Tibial artery (tissue), 4 donors: ENCODE measurements at regions not wholly inside any gene's neighbourhood (a gene's known extent, or its start where the extent isn't known, plus 50 kb on each side); places are given as distances from the start of the nearest gene placed in this dataset.

Experiments
- DNase-seq, 2 donors: peaks; one replicate each; pipeline ENCODE4 v3.0.0-alpha.2; 2019
- H3K27ac ChIP-seq, 2 donors: fragments of 200-600 bp; sonication (generic) in 1 of 2; 1 replicate in 1 of 2; 2 replicates in 1 of 2; pipeline ENCODE4 v1.5.1; 2018 to 2019; ENCODE audit warnings: mild to moderate bottlenecking in 1 of 2
- H3K27me3 ChIP-seq, 2 donors: fragments of 200-600 bp; sonication (generic) in 1 of 2; one replicate each; pipeline versions ENCODE4 v1.5.1 to v1.6.0; 2016 to 2019
- H3K36me3 ChIP-seq, 3 donors: fragments of 200-600 bp; sonication (generic) in 2 of 3; one replicate each; pipeline ENCODE4 v1.5.1; 2016 to 2019; ENCODE audit warnings: mild to moderate bottlenecking in 2 of 3
- H3K4me1 ChIP-seq, 4 donors: fragments of 200-600 bp; sonication (generic) in 2 of 4; 1 replicate in 3 of 4; 2 replicates in 1 of 4; pipeline ENCODE4 v1.5.1; 2016 to 2019
- H3K4me3 ChIP-seq, 2 donors: fragments of 200-600 bp; sonication (generic) in 1 of 2; 1 replicate in 1 of 2; 2 replicates in 1 of 2; pipeline ENCODE4 v1.5.1; 2018 to 2019; ENCODE audit warnings: mild to moderate bottlenecking in 2 of 2
- H3K9me3 ChIP-seq, 3 donors: fragments of 200-600 bp; sonication (generic) in 1 of 3; one replicate each; pipeline ENCODE4 v1.5.1; 2016 to 2019
- intact Hi-C: fragments of 100-400 bp; cut with DNase I; formaldehyde crosslinking; loops from one replicate; pipeline ENCODE4 v1.15.0; 2023; ENCODE audit warnings: low total_unique reads
- TF ChIP-seq, protein P1 (sequence below), 2 experiments: fragments of 200-600 bp in 1 of 2; fragments of 450-650 bp in 1 of 2; IDR thresholded peaks; one replicate each; pipeline ENCODE4 v1.5.1; 2017 to 2019; ENCODE audit warnings: antibody characterized with exemption in 2 of 2, mild to moderate bottlenecking in 1 of 2, moderate library complexity in 1 of 2

DNA sequence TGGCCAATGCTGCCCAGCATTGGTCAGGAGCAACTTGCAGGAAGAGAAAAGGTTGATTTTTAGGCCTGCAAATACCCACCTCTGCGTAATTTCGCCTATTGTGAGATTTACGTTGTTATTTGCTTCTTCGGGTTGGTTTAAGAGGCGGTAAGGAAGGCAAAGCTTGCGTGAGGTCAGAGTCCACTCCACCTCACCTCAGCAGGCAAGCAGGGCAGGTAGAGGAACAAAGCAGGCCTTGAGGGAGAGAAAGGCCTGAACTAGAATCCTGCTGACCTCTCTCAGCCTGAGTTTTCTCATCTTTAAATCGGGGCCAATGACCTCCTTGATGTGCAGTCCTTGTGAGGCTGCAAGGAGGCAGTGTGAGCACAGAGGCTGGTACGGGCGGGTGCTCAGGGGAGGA lies 239.1 kb downstream of the CDC5L start:
- H3K9me3 ChIP-seq = no peaks in the 10 kb centered on the region
- H3K36me3 ChIP-seq = no peaks in the 10 kb centered on the region
- TF ChIP-seq, protein P1, sequence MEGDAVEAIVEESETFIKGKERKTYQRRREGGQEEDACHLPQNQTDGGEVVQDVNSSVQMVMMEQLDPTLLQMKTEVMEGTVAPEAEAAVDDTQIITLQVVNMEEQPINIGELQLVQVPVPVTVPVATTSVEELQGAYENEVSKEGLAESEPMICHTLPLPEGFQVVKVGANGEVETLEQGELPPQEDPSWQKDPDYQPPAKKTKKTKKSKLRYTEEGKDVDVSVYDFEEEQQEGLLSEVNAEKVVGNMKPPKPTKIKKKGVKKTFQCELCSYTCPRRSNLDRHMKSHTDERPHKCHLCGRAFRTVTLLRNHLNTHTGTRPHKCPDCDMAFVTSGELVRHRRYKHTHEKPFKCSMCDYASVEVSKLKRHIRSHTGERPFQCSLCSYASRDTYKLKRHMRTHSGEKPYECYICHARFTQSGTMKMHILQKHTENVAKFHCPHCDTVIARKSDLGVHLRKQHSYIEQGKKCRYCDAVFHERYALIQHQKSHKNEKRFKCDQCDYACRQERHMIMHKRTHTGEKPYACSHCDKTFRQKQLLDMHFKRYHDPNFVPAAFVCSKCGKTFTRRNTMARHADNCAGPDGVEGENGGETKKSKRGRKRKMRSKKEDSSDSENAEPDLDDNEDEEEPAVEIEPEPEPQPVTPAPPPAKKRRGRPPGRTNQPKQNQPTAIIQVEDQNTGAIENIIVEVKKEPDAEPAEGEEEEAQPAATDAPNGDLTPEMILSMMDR (IDR thresholded peaks at IDR 0.05) = no peak
- H3K27ac ChIP-seq = no peak overlapping the region
- no peak overlapping the region for H3K4me3 ChIP-seq
- intact Hi-C loops = no loop called here
- DNase-seq = no peak
- H3K27me3 ChIP-seq = peaks cover 0 to 29% of the 10 kb centered on the region in 2 donors
- no peaks in the 10 kb centered on the region for H3K4me1 ChIP-seq

DNA sequence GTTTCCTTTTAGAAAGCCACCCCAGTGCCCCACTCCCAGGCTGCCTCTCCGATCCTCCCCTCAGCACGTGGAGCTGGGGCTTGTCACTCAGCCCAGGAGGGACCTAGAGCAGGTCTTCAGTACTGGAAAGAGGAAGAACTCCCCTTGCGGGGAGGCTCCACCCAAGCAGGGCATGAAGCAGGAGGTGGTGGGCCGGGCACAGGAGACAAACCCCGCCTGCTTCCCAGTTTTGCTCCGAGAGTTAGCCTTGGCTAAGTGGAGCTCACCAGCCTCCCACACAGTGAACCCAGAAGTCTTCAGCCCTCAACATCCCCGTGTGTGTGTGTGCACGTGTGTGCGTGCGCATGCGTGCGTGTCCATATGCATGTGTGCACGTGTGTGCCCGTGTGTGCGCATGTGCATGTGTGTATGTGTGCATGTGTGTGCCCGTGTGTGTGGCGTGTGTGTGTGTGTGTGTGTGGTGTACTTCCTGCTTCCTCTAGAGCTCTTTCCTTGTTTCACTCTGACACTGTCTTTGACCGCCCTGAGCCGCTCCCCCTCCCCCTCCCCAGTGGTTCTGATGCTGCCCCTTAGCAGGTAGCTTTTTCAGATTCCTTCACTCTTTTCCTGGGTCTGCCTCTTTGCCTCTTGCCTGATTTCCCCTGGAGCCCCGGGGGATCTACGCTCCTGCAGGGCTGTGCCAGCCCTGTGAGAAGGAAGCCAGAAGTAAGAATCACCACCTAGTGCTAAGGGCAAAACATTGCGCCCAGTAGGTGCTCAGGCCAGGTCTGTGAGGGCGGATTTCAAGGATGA lies 239.8 kb downstream of the CDC5L start:
- intact Hi-C loops = no loop called here
- TF ChIP-seq, protein P1 (IDR thresholded peaks at IDR 0.05) = no peak
- Histone ChIP-seq H3K4me3 (no peak overlapping the region), H3K36me3 (no peaks in the 10 kb centered on the region), H3K27ac (no peak overlapping the region), H3K4me1 (no peaks in the 10 kb centered on the region), H3K27me3 (peaks cover 0 to 29% of the 10 kb centered on the region in 2 donors), H3K9me3 (no peaks in the 10 kb centered on the region)
- peak; percentile 51 to 66 for DNase-seq

DNA sequence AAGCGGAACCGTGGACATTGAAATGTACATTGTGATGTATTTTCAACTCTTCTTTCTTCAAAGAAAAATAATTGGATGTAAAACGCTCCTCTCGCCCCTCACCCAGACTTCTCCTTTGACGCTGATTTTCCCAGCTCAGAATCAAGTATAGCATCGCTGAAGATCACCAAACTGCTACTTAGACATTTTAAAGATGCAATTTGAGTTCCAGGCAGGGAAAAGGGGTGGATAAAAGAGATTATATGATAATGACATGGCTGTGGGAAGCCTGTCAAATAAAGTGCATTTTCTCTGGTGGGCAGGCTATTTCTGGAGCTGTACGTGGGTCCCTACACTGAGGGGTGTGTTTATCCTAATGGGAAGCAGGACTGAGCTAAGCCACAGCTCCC lies 240.4 kb downstream of the CDC5L start:
- Histone ChIP-seq H3K4me1 (no peaks in the 10 kb centered on the region), H3K36me3 (no peaks in the 10 kb centered on the region), H3K27me3 (peaks cover 0 to 29% of the 10 kb centered on the region in 2 donors), H3K27ac (no peak overlapping the region), H3K4me3 (no peak overlapping the region), H3K9me3 (no peaks in the 10 kb centered on the region)
- intact Hi-C loops = no loop called here
- no peak for DNase-seq
- TF ChIP-seq, protein P1 (IDR thresholded peaks at IDR 0.05) = no peak

- DNase-seq = no peak
- no peak overlapping the region for H3K4me3 ChIP-seq
- H3K36me3 ChIP-seq = no peaks in the 10 kb centered on the region
- no peaks in the 10 kb centered on the region for H3K9me3 ChIP-seq
- no peak overlapping the region for H3K27ac ChIP-seq
- no peaks in the 10 kb centered on the region for H3K4me1 ChIP-seq
- intact Hi-C loops = no loop called here
- TF ChIP-seq, protein P1 (IDR thresholded peaks at IDR 0.05) = no peak
- peaks cover 0 to 29% of the 10 kb centered on the region in 2 donors for H3K27me3 ChIP-seq
These were observed 240.8 kb downstream of the CDC5L start for GRCh38 chr6:44628347-44628746.

DNA sequence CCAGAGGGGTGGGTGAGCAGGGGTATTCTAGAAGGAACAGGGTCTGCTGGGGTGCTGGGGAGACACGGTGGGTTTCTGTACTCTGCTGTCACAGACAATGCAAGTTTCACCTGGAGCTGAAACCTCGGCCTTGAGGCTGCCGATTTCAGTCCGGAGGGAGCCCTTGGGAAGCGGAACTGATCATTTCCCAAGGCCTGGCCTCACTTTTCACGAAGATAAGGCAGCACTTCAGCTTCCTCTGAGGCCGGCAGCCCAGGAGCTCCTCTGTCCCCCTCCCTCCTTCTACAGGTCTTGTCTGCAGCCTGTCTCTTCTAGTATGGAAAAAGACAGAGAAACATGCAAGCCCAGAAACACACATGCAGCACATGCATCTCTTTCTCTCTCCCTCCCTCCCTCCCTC lies 242.1 kb downstream of the CDC5L start:
- no peaks in the 10 kb centered on the region for H3K36me3 ChIP-seq
- H3K9me3 ChIP-seq = no peaks in the 10 kb centered on the region
- DNase-seq = no peak
- TF ChIP-seq, protein P1 (IDR thresholded peaks at IDR 0.05) = no peak
- intact Hi-C loops = no loop called here
- H3K4me1 ChIP-seq = peaks cover 0 to 8% (median 3%) of the 10 kb centered on the region in 4 donors
- no peak overlapping the region for H3K4me3 ChIP-seq
- H3K27ac ChIP-seq = no peak overlapping the region
- peaks cover 0 to 29% of the 10 kb centered on the region in 2 donors for H3K27me3 ChIP-seq
